ENCODE measurements at regions not wholly inside any gene's neighbourhood (a gene's known extent, or its start where the extent isn't known, plus 50 kb on each side); places are given as distances from the start of the nearest gene placed in this dataset.
"Not testable (repeated sequence)": the region's sequence is repeated elsewhere in the genome, so short reads cannot be mapped to it uniquely, and the experiment has no call there.

DNA sequence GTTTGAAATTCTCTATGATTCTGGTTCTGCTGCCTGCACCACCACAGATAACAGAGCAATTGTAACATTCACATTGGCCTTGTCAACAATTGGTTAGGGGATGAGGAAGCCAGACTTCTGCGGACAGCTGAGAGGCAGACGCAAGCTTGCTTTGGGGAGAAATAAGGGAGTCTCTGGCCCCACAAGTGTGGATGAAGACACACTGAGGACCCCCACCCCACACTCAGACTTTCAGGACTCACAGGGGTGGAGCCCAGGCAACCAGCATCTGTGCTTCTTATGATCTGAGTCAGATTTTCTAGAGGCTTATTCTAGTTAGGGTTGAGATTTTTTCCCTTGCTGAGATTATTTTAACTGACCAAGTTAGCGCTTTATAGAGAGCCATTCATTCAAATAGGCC, 140.3 kb upstream of the IRX2 start:
- no peak for DNase-seq (ENCODE audit: low spot score)

DNA sequence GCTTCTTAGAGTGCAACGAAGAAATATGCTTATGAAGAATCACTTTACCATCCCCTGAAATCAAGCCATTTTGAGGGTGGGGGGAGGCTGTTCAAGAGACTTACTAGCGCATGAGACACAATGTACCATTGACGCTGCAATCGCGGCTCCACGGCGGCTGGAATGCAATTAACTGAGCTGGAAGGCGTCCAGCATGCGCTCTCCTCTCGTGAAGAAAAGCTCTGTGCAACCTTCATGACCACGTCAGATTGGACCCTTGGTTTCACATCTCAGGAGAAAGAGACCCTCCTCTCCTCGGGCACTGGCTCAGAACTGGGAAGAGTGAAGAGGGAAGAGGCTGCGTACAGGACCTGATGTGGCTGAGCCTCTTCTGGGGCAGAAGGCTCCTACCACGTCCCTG, 138.5 kb upstream of the IRX2 start:
- no peak for DNase-seq (ENCODE audit: low spot score)

DNA sequence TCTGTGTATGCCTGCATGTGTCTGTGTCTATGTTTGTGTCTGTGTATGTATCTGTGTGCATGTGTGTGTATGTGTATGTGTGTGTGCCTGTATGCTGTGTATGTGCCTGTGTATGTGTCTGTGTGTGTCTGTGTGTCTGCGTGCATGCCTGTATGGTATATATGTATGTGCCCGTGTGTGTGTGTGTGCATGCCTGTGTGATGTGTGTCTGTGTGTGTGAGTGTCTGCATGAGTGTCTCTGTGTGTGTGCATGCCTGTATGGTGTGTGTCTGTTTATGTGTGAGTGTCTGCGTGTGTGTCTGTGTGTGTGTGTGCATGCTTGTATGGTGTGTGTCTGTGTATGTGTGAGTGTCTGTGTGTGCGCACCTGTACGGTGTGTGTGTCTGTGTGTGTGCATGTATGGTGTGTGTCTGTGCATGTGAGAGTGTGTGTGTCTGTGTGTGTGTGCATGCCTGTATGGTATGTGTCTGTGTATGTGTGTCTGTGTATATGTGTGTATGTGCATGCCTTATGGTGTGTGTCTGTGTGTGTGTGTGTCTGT, 137.1 kb upstream of the IRX2 start:
- DNase-seq (ENCODE audit: low spot score), result no peak

DNA sequence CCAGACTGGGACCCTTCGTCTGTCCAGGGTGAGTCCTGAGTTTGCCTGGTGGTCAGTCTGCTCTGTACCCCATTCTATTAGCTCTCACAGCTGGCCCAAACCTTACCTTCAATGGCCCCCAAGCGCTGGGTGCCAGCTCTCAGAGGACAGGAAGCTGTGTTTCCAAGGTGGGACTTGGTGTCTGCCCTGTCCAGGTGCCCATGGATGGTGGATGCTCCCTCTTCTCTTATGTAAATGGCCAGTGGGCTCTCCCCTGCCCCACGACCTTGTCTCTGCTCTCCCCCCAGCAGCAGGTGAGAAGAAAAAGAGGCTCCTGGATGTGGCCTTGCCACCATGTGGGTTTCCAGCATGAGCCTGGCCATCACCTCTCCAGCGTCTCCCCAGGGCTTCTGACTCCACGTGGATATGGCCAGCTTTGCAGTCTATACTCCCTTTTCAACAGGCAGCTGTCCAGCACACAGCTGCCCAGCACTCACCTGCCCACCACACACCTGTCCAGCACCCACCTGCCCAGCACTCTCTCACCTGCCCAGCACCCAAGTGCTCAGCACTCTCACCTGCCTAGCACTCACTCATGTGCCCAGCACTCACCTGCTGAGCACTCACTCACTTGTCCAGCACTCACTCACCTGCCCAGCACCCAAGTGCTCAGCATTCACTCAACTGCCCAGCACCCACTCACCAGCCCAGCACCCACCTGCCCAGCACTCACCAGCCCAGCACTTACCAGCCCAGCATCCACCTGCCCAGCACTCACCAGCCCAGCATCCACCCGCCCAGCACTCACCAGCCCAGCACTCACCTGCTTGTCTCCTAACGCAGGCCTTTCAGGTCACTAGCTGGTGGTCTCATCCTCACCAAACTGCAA, 136.2 kb upstream of the IRX2 start:
- DNase-seq (ENCODE audit: low spot score), result no peak

DNA sequence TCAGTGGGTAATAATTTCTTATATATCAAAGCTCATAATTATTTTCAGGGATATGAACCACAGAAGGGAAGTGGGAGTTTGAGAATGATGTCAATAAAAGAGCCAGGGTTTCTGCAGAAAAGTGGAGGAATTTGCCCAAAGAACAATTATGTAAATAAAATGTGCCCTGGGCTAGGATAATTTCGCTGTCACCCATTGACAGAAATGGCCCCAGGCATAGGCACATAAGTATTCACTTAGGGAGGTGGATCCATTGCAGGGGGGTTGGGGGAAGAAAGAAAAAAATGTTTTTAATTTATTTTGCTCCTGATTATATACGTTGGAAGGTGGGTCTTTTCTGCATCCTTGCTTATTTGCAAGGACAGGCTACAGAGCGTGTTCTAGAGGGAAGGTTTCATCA, 135.1 kb upstream of the IRX2 start:
- DNase-seq (ENCODE audit: low spot score), result no peak

DNA sequence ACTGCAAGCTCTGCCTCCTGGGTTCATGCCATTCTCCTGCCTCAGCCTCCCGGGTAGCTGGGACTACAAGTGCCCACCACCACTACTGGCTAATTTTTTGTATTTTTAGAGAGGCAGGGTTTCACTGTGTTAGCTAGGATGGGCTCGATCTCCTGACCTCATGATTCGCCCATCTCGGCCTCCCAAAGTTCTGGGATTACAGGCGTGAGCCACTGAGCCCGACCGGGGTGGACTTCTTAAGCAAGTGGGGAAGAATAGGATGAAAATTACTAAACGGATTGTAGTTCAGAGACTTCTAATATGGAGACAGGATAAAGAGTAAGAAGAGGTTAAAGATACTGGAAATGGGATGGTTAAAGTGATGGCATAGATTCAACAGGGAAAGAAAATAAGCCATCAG, 132.3 kb upstream of the IRX2 start:
- no peak for DNase-seq (ENCODE audit: low spot score)

DNA sequence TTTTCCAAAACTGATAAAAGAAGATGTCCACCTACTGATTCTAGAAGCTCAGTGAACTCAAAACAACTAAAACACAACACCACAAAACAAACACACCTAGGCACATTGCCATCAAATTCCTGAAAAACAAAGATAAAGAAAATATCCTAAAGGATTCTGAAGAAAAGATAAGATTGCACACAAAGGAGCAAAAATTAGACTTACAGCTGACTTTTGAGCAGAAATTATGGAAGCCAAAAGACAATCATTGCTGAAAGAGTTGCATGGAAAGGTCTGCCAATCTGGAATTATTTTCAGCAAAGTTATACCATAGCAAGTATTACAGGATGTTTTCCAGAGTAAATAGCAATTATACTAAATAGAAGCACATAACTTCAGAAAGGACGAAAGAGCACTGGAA, 128.2 kb upstream of the IRX2 start:
- DNase-seq (ENCODE audit: low spot score), result no peak

DNA sequence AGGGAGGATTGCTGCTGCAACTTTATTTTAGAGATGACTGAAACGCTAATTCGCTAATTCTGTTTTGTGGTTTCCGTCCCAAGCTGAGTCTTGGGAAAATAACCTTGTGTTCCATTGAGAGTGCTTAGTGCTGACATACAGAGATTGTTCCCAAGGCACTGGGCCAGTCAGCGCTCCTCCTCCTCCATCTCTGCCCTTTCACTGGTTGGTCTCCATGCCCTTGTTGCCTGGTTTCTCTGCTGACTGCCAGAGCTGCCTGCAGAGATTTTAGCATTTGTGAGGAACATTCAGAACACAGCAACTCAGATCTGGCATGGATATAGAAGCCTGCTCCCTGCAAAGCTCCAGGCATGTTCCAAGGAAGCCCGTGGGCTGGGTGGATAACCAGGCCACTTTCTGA, 126.0 kb upstream of the IRX2 start:
- DNase-seq (ENCODE audit: low spot score), result no peak

DNA sequence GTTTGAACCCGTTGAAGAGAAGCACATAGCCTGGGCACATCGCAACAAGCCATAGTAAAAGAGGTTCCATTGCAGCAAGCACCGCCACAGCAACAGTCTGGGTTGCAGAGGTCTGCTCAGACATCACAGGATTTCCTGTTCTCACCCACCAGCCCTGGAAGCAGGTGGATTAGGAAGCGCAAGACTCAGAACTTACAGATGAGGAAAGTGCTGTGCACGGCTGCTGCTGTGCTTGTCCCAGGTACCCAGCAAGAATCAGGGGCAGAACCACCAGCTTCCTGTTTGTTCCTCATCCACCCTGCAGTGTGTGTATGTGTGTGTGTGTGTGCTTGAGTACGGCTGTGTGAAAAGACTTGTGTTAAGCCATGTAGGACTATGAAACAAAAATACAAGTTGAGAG, 124.7 kb upstream of the IRX2 start:
- DNase-seq (ENCODE audit: low spot score), result no peak

DNA sequence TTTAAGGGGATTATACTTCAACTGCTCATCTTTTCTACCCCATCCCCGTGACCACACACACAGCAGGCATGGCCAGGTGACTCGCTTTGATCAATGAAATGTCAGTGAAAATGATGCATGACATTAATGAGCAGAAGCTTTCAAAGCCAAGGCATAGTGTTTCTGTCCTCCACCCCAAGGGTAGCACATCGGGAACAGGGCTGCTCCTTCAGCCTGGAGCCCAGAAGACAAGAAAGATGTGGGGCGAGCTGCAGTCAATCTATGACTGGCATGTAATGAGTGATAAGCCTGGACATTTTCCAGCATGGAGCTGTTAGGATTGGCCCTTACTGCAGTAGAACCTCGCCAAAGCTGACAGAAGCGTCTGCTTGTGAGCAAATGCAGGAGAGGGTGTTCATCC, 122.6 kb upstream of the IRX2 start:
- no peak for DNase-seq (ENCODE audit: low spot score)

DNA sequence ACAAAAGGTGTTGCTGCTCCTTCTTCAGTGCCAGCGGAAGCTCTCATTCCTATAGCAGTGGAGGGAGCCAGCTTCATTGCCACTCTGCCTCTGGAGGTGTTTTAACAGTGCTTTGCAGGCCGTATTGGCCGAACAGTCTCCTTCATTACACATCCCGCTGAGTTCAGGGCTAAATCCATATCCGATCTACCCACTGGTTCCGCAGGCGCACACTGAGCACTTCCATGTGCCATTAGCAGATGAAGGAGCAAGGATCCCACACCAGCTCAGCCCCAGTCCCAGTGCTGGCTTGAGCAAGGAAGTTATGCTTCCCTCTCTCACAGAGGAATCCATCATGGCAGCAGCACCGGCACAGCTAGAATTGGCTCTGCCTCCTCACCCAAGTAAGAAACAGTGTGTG, 121.2 kb upstream of the IRX2 start:
- DNase-seq (ENCODE audit: low spot score), result no peak

DNA sequence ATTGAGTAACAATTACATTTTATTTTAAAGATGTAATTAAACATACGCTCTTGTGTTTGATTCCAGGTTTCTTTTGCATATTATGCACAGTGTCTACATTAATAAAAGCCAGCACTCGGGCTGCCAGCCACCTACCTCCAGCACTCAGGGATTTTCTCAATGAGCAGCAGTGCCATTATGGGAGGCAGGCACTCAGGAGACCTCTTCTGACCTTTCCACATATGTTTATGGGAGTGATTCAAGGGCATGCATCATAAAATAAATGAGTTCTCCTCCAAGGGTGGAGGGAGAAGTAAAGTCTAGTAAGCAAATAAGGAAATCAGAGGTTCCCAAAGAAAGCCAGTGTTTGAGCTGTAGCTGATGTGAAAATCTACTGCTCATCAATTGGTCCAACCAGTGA, 119.8 kb upstream of the IRX2 start:
- DNase-seq (ENCODE audit: low spot score), result no peak

DNA sequence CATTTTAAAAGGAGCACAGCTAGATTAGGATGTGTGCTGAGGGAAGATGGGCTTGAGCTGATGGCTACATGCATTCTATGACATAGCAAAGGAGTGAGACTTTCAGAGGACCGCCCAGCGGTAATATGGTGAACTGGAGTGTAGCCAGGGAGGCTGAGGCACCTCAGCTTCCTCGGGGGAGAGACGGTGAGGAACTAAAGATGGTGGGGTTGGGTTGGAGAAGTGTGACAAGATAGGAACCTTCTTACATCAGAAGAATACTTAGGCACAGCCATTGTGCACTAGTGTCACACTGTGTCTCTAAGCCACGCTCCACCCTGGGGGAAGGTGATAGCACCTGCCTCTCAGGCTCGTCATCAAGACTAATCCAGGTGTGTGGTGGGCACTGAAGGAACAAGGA, 118.0 kb upstream of the IRX2 start:
- DNase-seq (ENCODE audit: low spot score), result no peak

DNA sequence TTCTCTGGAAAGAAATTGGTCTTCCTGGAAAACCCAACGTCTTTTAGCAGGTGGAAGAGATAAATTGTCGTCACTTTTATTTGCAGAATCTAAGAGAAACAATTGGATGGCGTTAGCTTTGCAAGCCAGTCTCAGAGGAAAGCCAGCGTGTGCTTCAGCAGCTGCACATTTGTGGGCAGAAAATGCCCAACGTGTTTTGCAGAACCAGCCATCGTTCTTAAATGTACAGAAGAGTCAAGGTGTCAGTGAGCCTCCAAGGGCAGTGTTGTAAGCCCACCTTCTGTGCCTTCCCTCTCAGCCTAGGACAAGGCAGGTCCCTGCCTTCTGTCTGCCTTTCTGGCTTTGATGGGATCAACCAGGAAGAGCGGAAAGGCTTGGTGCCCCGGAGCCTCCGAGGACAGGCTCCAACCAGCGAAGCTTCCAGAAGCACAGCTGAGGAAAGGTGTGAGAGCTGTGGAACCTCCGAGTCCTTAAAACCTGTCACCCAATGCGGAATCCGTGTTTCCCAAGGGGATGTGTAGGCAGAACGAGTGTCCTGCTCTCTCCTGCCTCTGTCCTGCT, 116.0 kb upstream of the IRX2 start:
- DNase-seq (ENCODE audit: low spot score), result no peak

DNA sequence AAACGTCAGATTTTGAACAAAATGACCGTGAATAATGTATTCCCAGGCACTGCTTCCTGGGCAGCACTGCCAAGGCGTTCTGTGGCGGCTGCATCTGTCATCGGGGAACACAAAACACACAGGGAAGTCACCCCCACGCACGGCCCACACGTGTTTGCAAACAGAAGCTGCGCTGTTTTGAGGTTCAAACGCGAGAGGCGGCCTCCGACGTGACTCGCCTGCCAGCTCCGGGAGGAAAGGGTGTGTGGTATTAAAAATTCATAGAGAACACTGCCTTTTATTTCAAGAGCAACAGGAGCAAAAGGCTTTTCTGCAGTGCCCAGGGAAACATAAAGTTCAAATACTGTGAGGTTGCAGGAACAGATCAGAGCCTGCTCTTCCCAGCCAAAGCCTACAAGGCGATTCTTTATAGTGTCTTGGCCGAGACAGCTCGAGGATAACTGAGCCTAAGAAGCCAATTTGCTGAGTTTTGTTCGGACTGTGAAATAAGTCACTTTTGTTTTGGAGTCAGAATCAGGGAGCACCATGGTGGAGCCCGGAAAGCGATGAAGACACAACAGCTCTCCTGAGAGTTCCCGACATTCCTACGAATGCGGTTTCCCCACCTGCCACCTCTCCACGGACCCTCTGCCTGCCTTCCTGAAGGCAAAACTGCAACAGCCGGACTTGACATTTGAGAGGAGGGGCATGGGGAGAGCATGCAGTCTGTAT, 115.3 kb upstream of the IRX2 start:
- no peak for DNase-seq (ENCODE audit: low spot score)

DNA sequence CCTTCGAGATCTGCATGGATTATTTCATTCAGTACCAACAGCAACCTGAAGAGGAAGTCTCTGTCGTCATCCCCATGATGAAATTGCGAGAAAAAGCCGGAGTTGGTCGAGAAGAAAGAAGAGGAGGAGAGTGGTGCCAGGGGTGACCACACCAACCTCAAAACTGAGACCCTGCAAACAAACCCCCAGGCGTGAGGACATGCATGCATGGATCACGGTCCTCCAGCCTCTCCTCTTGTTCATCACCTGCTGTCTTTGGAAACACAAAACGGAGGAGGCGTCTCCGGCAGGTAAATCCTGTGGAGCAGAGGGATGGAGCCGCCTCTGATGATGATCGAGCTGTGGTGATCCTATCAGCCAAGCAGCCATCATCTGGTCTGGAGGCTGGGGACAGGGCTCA, 114.4 kb upstream of the IRX2 start:
- no peak for DNase-seq (ENCODE audit: low spot score)

DNA sequence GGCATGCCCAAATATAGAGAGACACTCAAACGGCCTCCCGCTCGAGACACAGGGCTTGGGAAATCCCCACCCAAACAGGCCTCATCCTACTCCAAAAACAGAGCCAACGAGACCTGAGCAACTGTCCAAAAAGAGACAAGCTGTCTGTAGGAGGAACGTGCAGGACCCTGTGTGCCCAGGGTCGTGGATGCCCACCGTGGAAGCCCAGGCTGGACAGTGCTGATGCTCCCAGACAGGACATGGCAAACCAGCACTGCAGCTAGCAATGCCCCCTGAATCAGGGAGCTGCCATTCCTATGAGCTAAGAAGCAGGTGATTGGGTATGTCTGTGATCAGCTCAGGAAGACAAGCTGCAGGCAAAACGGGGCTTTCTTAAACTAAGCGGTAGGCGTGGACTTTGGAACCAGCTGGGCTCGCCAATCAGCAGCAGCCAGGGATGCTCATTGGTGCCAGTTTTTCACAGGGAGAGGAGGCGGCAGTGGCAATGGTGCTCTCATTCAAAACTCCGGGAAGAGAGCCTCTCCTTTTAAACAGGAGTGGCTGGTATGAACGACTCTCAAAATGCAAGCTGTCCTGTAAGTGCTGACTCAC, 113.1 kb upstream of the IRX2 start:
- DNase-seq (ENCODE audit: low spot score), result no peak

DNA sequence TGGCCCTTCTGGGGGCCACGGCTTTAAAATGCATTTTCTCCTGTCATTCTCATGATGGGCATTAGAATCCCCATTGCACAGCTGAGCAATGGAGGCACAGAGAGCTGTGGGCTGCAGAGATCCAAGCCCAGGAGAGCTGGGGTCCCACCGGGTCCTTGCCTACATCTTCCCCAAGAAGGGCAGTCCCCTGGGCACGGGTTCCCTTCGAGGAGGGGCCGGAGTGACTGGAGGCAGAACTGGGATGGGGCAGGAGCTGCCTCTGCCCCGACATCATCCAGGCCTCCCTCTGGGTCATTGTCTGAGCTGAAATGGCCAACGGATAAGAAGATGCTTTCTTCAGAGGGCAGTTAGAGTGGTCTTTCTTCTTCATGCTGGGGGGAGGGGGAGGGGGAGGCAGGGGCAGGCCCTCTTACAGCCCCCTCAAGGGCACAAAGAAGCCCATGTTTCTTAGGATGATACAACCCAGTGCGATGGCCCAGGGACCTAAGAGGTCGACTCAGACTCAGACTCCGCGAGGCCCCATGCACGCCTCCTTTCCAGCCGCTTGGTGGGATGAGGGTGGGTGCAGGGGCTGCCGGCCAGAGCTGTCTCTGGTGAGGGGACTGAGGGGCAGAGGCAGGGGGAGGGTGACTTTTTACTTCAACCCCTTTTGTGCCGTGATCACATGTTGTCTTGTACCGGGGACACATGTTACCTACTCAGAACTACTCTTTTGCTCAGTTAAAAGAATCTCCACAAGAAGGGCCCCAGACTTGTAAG, 112.4 kb upstream of the IRX2 start:
- no peak for DNase-seq (ENCODE audit: low spot score)

DNA sequence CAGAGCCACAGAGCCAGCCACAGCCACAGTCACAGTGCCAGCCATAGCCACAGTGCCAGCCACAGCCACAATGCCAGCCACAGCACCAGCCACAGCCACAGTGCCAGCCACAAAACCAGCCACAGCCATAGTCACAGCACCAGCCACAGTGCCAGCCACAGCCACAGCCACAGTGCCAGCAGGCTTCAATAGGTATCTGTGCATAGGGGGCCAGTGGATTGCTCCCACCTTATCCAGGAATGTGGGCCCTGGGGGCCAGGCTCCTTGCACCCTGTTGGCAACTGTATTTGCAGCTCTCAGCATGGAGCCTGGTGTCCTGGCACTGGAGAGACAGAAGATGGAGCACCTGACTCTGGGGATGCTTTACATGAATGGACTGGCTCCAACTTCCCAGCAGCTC, 111.7 kb upstream of the IRX2 start:
- DNase-seq (ENCODE audit: low spot score), result no peak

DNA sequence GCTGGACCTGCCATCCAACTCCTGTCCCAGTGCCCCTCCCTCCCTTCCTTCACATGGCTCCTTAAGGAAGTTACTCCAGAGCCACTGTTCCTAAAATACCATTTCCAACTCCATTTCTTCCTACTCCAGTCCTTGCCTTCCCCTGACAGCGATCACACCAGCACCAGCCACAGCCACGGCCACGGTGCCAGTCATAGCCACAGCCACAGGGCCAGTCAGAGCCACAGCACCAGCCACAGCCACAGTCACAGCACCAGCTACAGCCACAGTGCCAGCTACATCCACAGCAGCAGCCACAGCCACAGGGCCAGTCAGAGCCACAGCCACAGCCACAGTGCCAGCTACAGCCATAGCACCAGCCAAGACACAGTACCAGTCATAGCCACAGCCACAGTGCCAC, 110.7 kb upstream of the IRX2 start:
- not testable (repeated sequence) for DNase-seq (ENCODE audit: low spot score)

DNA sequence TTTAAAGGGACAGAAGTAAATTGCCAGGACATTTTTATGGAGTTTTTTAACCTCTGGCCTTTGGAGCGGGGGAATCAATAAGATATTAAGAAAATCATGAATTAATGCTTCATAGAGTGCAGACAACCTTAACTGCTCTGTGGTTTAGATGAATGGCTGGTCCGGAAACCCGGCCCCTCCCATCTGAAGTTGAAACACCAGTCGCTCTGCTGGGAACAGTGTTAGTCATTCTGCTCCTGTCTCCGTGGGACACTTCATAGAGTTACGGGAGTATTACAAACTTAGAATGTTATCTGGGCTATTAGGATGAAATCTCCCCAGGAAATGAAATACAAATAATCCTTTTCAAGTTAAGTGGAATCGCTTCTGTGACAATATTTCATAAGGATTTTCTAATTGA, 110.1 kb upstream of the IRX2 start:
- DNase-seq (ENCODE audit: low spot score), result no peak

DNA sequence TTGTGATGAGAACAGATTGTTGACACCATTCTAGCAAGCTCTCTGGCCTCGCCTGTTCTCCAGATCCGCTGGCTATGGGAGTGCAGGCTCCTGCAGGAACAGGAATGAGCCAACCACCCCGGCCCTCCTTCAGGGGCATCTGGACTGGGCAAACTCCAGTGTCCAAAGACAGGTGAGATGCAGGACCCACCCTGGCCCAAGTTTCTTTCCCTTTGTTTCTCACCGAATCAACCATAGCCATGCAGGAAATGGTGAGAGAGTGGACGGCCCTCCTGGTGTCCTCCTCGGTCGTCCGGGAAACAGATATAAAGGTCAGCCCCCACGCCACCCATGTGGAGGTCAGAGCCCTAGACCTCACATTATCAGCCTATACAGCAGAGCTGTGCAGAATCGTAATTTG, 108.6 kb upstream of the IRX2 start:
- no peak for DNase-seq (ENCODE audit: low spot score)
